Upper lobe of right lung (tissue), 1 donor: ENCODE measurements at regions not wholly inside any gene's neighbourhood (a gene's known extent, or its start where the extent isn't known, plus 50 kb on each side); places are given as distances from the start of the nearest gene placed in this dataset.

Source experiments
- ATAC-seq: fragments of 200-7000 bp; cut with Tn5 transposase; one replicate; pipeline ENCODE4 v1.9.1; 2020; ENCODE audit warnings: mild to moderate bottlenecking, moderate library complexity
- DNase-seq: peaks from one replicate; pipeline ENCODE4 v3.0.0-alpha.2; 2020
- H3K27ac ChIP-seq: fragments of 200-600 bp; one replicate; pipeline ENCODE4 v1.8.0; 2022
- H3K27me3 ChIP-seq: fragments of 200-600 bp; one replicate; pipeline ENCODE4 v1.8.0; 2022; ENCODE audit warnings: mild to moderate bottlenecking
- H3K36me3 ChIP-seq: fragments of 200-600 bp; one replicate; pipeline ENCODE4 v1.8.0; 2022
- H3K4me1 ChIP-seq: fragments of 200-600 bp; one replicate; pipeline ENCODE4 v1.8.0; 2022
- H3K4me3 ChIP-seq: fragments of 200-600 bp; one replicate; pipeline ENCODE4 v1.8.0; 2022; ENCODE audit warnings: mild to moderate bottlenecking
- H3K9me3 ChIP-seq: fragments of 200-600 bp; one replicate; pipeline ENCODE4 v1.8.0; 2022
- CTCF ChIP-seq: fragments of 200-600 bp; IDR thresholded peaks from one replicate; pipeline ENCODE4 v1.8.0; 2022; ENCODE audit warnings: antibody characterized with exemption
- intact Hi-C: fragments of 100-400 bp; cut with DNase I; formaldehyde crosslinking; loops from one replicate; pipeline ENCODE4 v1.11.0; 2022
- donor health status: DM: no; HTN: yes; CAD: no; lungs with severe emphysema.

GRCh38 chr15:81425905-81426304 lies 51.9 kb upstream of the TMC3 start:
- TF ChIP-seq CTCF, result no peak
- Histone ChIP-seq H3K36me3 (no peaks in the 10 kb centered on the region), H3K27ac (no peak overlapping the region), H3K4me3 (no peak overlapping the region), H3K27me3 (no peaks in the 10 kb centered on the region), H3K9me3 (no peaks in the 10 kb centered on the region), H3K4me1 (no peaks in the 10 kb centered on the region)
- intact Hi-C loops, result no loop called here
- DNase-seq (no peak), ATAC-seq (no peak)
